Lower leg skin (tissue), 3 donors: ENCODE measurements at regions not wholly inside any gene's neighbourhood (a gene's known extent, or its start where the extent isn't known, plus 50 kb on each side); places are given as distances from the start of the nearest gene placed in this dataset.

ENCODE experiments used
- CTCF ChIP-seq, 3 donors: fragments of 450-650 bp; IDR thresholded peaks; one replicate each; pipeline ENCODE4 v1.5.1; 2016; ENCODE audit warnings: antibody characterized with exemption in 3 of 3, mild to moderate bottlenecking in 3 of 3, moderate library complexity in 2 of 3
- POLR2A ChIP-seq, 2 donors: fragments of 450-650 bp; IDR thresholded peaks; one replicate each; pipeline ENCODE4 v1.6.1; 2016 to 2017; ENCODE audit warnings: antibody characterized with exemption in 2 of 2, mild to moderate bottlenecking in 1 of 2, moderate library complexity in 1 of 2

GRCh38 chr2:183993052-183993451 lies 605.3 kb upstream of the ZNF804A start:
- TF ChIP-seq CTCF (IDR thresholded peaks at IDR 0.05) (no peak), POLR2A (IDR thresholded peaks at IDR 0.05) (no peak)
